Muscle of leg (tissue), 3 donors: ENCODE measurements at regions not wholly inside any gene's neighbourhood (a gene's known extent, or its start where the extent isn't known, plus 50 kb on each side); places are given as distances from the start of the nearest gene placed in this dataset.

ENCODE experiments used
- DNase-seq: peaks from one replicate; pipeline ENCODE4 v3.0.0; 2013
- H3K27ac ChIP-seq: one replicate; pipeline ENCODE4 v1.5.1; 2013; ENCODE audit warnings: mild to moderate bottlenecking, low read length, control low read depth
- H3K27me3 ChIP-seq: one replicate; pipeline ENCODE4 v1.6.1; 2013; ENCODE audit warnings: low read length; ENCODE audit not compliant: control insufficient read depth, insufficient read depth
- H3K36me3 ChIP-seq: one replicate; pipeline ENCODE4 v1.6.1; 2013; ENCODE audit warnings: low read length; ENCODE audit not compliant: control insufficient read depth, insufficient read depth
- H3K4me1 ChIP-seq: one replicate; pipeline ENCODE4 v1.6.1; 2013; ENCODE audit warnings: low read length; ENCODE audit not compliant: control insufficient read depth, insufficient read depth
- H3K4me3 ChIP-seq: one replicate; pipeline ENCODE4 v1.5.1; 2013; ENCODE audit warnings: low read length, control low read depth
- H3K9me3 ChIP-seq: replicated peaks from 2 replicates; pipeline ENCODE4 v1.6.1; 2013; ENCODE audit warnings: low read depth, low read length; ENCODE audit not compliant: control insufficient read depth
- WGBS: methylation state at CpG from one replicate; pipeline ENCODE4 v1.1.5; 2013; ENCODE audit warnings: missing lambda C conversion rate; ENCODE audit not compliant: insufficient coverage; 5-methylcytosine and 5-hydroxymethylcytosine counted together

GRCh38 chr1:168893359-168893801 lies 164.4 kb upstream of the DPT start:
- H3K9me3 ChIP-seq = peaks cover 6% of the 10 kb centered on the region
- H3K4me1 ChIP-seq = peaks cover 2% of the 10 kb centered on the region
- WGBS = 55% methylated on average over 3 of the region's 3 CpGs
- peak overlapping the region; percentile 64 for H3K27ac ChIP-seq
- H3K27me3 ChIP-seq = no peaks in the 10 kb centered on the region
- H3K4me3 ChIP-seq = no peak overlapping the region
- H3K36me3 ChIP-seq = no peaks in the 10 kb centered on the region
- DNase-seq = peak; percentile 93

- Histone ChIP-seq H3K27ac (peak overlapping the region; percentile 4), H3K4me3 (no peak overlapping the region), H3K9me3 (no peaks in the 10 kb centered on the region), H3K36me3 (no peaks in the 10 kb centered on the region), H3K27me3 (no peaks in the 10 kb centered on the region), H3K4me1 (peaks cover 2% of the 10 kb centered on the region)
- DNase-seq = peak; percentile 97
- WGBS = no CpG with 5 or more reads among the region's 4 CpGs
These were observed 165.4 kb upstream of the DPT start for GRCh38 chr1:168894397-168894903.

GRCh38 chr1:168897249-168897648 lies 168.2 kb upstream of the DPT start:
- no peaks in the 10 kb centered on the region for H3K9me3 ChIP-seq
- H3K27ac ChIP-seq = no peak overlapping the region
- no peak for DNase-seq
- no peaks in the 10 kb centered on the region for H3K36me3 ChIP-seq
- no peaks in the 10 kb centered on the region for H3K27me3 ChIP-seq
- peaks cover 2% of the 10 kb centered on the region for H3K4me1 ChIP-seq
- WGBS = 84% methylated on average over 2 of the region's 2 CpGs
- H3K4me3 ChIP-seq = no peak overlapping the region

GRCh38 chr1:168903237-168903830 lies 174.3 kb upstream of the DPT start:
- no peaks in the 10 kb centered on the region for H3K9me3 ChIP-seq
- H3K36me3 ChIP-seq = no peaks in the 10 kb centered on the region
- H3K27ac ChIP-seq = no peak overlapping the region
- H3K27me3 ChIP-seq = no peaks in the 10 kb centered on the region
- WGBS = no CpG with 5 or more reads among the region's 2 CpGs
- DNase-seq = peak; percentile 27
- H3K4me3 ChIP-seq = no peak overlapping the region
- H3K4me1 ChIP-seq = no peaks in the 10 kb centered on the region

- H3K4me1 ChIP-seq = no peaks in the 10 kb centered on the region
- no peak overlapping the region for H3K4me3 ChIP-seq
- no peaks in the 10 kb centered on the region for H3K9me3 ChIP-seq
- H3K27me3 ChIP-seq = no peaks in the 10 kb centered on the region
- WGBS = no CpG with 5 or more reads among the region's 2 CpGs
- no peak for DNase-seq
- H3K36me3 ChIP-seq = no peaks in the 10 kb centered on the region
- H3K27ac ChIP-seq = no peak overlapping the region
These were observed 176.6 kb upstream of the DPT start for GRCh38 chr1:168905633-168906032.

GRCh38 chr1:168906367-168906766 lies 177.4 kb upstream of the DPT start:
- Histone ChIP-seq H3K4me1 (no peaks in the 10 kb centered on the region), H3K27ac (no peak overlapping the region), H3K36me3 (no peaks in the 10 kb centered on the region), H3K9me3 (no peaks in the 10 kb centered on the region), H3K27me3 (no peaks in the 10 kb centered on the region), H3K4me3 (no peak overlapping the region)
- no CpG with 5 or more reads among the region's 2 CpGs for WGBS
- no peak for DNase-seq

GRCh38 chr1:168907053-168907452 lies 178.0 kb upstream of the DPT start:
- Histone ChIP-seq H3K4me3 (no peak overlapping the region), H3K9me3 (no peaks in the 10 kb centered on the region), H3K4me1 (no peaks in the 10 kb centered on the region), H3K27me3 (no peaks in the 10 kb centered on the region), H3K36me3 (no peaks in the 10 kb centered on the region), H3K27ac (no peak overlapping the region)
- no peak for DNase-seq
- WGBS = 80% methylated on average over 2 of the region's 5 CpGs

- no peaks in the 10 kb centered on the region for H3K4me1 ChIP-seq
- DNase-seq = peak; percentile 80
- no peak overlapping the region for H3K27ac ChIP-seq
- no peaks in the 10 kb centered on the region for H3K9me3 ChIP-seq
- H3K36me3 ChIP-seq = no peaks in the 10 kb centered on the region
- no peaks in the 10 kb centered on the region for H3K27me3 ChIP-seq
- H3K4me3 ChIP-seq = no peak overlapping the region
These were observed 178.9 kb upstream of the DPT start for GRCh38 chr1:168907786-168908348.

GRCh38 chr1:168910403-168910802 lies 181.4 kb upstream of the DPT start:
- H3K36me3 ChIP-seq = no peaks in the 10 kb centered on the region
- no peaks in the 10 kb centered on the region for H3K9me3 ChIP-seq
- H3K4me3 ChIP-seq = no peak overlapping the region
- WGBS = 70% methylated on average over 2 of the region's 2 CpGs
- no peak for DNase-seq
- no peaks in the 10 kb centered on the region for H3K4me1 ChIP-seq
- H3K27me3 ChIP-seq = no peaks in the 10 kb centered on the region
- H3K27ac ChIP-seq = no peak overlapping the region

GRCh38 chr1:168911370-168911769 lies 182.4 kb upstream of the DPT start:
- DNase-seq = no peak
- Histone ChIP-seq H3K9me3 (no peaks in the 10 kb centered on the region), H3K27me3 (no peaks in the 10 kb centered on the region)

More at GRCh38 chr1:168911370-168911769, 182.4 kb upstream of the DPT start:
- Histone ChIP-seq H3K4me1 (no peaks in the 10 kb centered on the region), H3K36me3 (no peaks in the 10 kb centered on the region), H3K27ac (no peak overlapping the region), H3K4me3 (no peak overlapping the region)
